GM21360 (cell line): ENCODE measurements at regions not wholly inside any gene's neighbourhood (a gene's known extent, or its start where the extent isn't known, plus 50 kb on each side); places are given as distances from the start of the nearest gene placed in this dataset.
"Not testable (repeated sequence)": the region's sequence is repeated elsewhere in the genome, so short reads cannot be mapped to it uniquely, and the experiment has no call there.

Experiments
- ATAC-seq: cut with Tn5 transposase; IDR thresholded peaks from one replicate; pipeline ENCODE4 v1.9.1; 2021; ENCODE audit warnings: mild to moderate bottlenecking, moderate library complexity; ENCODE audit not compliant: unreplicated experiment

- no peak for ATAC-seq
Observed at GRCh38 chr21:32099812-32100416, 178.9 kb downstream of the MIS18A start.

- ATAC-seq: no peak
Observed at GRCh38 chr21:32096411-32096810, 182.4 kb downstream of the MIS18A start.

- ATAC-seq: no peak
Observed at GRCh38 chr21:32094804-32095203, 184.0 kb downstream of the MIS18A start.

- ATAC-seq: no peak
Observed at GRCh38 chr21:32093646-32094462, 185.0 kb downstream of the MIS18A start.

GRCh38 chr21:32090956-32091355 is 187.9 kb downstream of the MIS18A start:
- ATAC-seq: no peak

- ATAC-seq: no peak
Observed at GRCh38 chr21:32089766-32090165, 189.1 kb downstream of the MIS18A start.

GRCh38 chr21:32088471-32088870 is 190.4 kb downstream of the MIS18A start:
- no peak for ATAC-seq

- no peak for ATAC-seq
Observed at GRCh38 chr21:32087447-32087846, 191.4 kb downstream of the MIS18A start.

GRCh38 chr21:32083197-32083596 is 195.7 kb downstream of the MIS18A start:
- no peak for ATAC-seq

- no peak for ATAC-seq
Observed at GRCh38 chr21:32082466-32082865, 196.4 kb downstream of the MIS18A start.

GRCh38 chr21:32073593-32073992 is 200.8 kb downstream of the HUNK start:
- ATAC-seq: no peak

- no peak for ATAC-seq
Observed at GRCh38 chr21:32073190-32073589, 200.4 kb downstream of the HUNK start.

- not testable (repeated sequence) for ATAC-seq
Observed at GRCh38 chr21:32071620-32072019, 198.8 kb downstream of the HUNK start.

GRCh38 chr21:32070676-32071330 is 198.0 kb downstream of the HUNK start:
- ATAC-seq: no peak

GRCh38 chr21:32070126-32070525 is 197.3 kb downstream of the HUNK start:
- ATAC-seq: no peak

- no peak for ATAC-seq
Observed at GRCh38 chr21:32065654-32066053, 192.8 kb downstream of the HUNK start.

- ATAC-seq: no peak
Observed at GRCh38 chr21:32064281-32064910, 191.6 kb downstream of the HUNK start.

GRCh38 chr21:32062591-32063227 is 189.9 kb downstream of the HUNK start:
- ATAC-seq: no peak

- no peak for ATAC-seq
Observed at GRCh38 chr21:32061729-32062128, 188.9 kb downstream of the HUNK start.

GRCh38 chr21:32056791-32057190 is 184.0 kb downstream of the HUNK start:
- ATAC-seq: no peak

- no peak for ATAC-seq
Observed at GRCh38 chr21:32055305-32055704, 182.5 kb downstream of the HUNK start.
